ENCODE measurements at regions not wholly inside any gene's neighbourhood (a gene's known extent, or its start where the extent isn't known, plus 50 kb on each side); places are given as distances from the start of the nearest gene placed in this dataset.

GRCh38 chr7:25279705-25280104, 51.4 kb upstream of the NPVF start:
- no peak for DNase-seq

- no peak for DNase-seq
Measured at GRCh38 chr7:25280181-25280580, 51.9 kb upstream of the NPVF start.

- no peak for DNase-seq
Measured at GRCh38 chr7:25282194-25282593, 53.9 kb upstream of the NPVF start.

- no peak for DNase-seq
Measured at GRCh38 chr7:25286756-25287155, 58.5 kb upstream of the NPVF start.

GRCh38 chr7:25287291-25287690, 59.0 kb upstream of the NPVF start:
- DNase-seq, result no peak

GRCh38 chr7:25288556-25289307, 60.4 kb upstream of the NPVF start:
- DNase-seq, result no peak

- DNase-seq, result no peak
Measured at GRCh38 chr7:25289518-25289917, 61.2 kb upstream of the NPVF start.

GRCh38 chr7:25294624-25295023, 66.3 kb upstream of the NPVF start:
- no peak for DNase-seq

- DNase-seq, result no peak
Measured at GRCh38 chr7:25295387-25295786, 67.1 kb upstream of the NPVF start.

GRCh38 chr7:25296086-25296485, 67.8 kb upstream of the NPVF start:
- no peak for DNase-seq

- no peak for DNase-seq
Measured at GRCh38 chr7:25297278-25297677, 69.0 kb upstream of the NPVF start.

GRCh38 chr7:25303281-25304181, 75.2 kb upstream of the NPVF start:
- no peak for DNase-seq

- no peak for DNase-seq
Measured at GRCh38 chr7:25304691-25305090, 76.4 kb upstream of the NPVF start.

GRCh38 chr7:25305831-25306230, 77.5 kb upstream of the NPVF start:
- no peak for DNase-seq

GRCh38 chr7:25307624-25308023, 79.3 kb upstream of the NPVF start:
- no peak for DNase-seq

GRCh38 chr7:25308246-25308645, 80.0 kb upstream of the NPVF start:
- no peak for DNase-seq

GRCh38 chr7:25308906-25309705, 80.8 kb upstream of the NPVF start:
- DNase-seq, result no peak

- no peak for DNase-seq
Measured at GRCh38 chr7:25310896-25311295, 82.6 kb upstream of the NPVF start.

GRCh38 chr7:25311346-25311745, 83.1 kb upstream of the NPVF start:
- DNase-seq, result no peak

- DNase-seq, result no peak
Measured at GRCh38 chr7:25312968-25313367, 84.7 kb upstream of the NPVF start.

- no peak for DNase-seq
Measured at GRCh38 chr7:25313526-25313925, 85.2 kb upstream of the NPVF start.

GRCh38 chr7:25314094-25314730, 85.9 kb upstream of the NPVF start:
- DNase-seq, result no peak

GRCh38 chr7:25314731-25315267, 86.5 kb upstream of the NPVF start:
- no peak for DNase-seq

Data from CD4-positive, alpha-beta T cell treated with Interleukin-10 for 1 hour (primary cell).